ENCODE measurements at regions not wholly inside any gene's neighbourhood (a gene's known extent, or its start where the extent isn't known, plus 50 kb on each side); places are given as distances from the start of the nearest gene placed in this dataset.

DNA sequence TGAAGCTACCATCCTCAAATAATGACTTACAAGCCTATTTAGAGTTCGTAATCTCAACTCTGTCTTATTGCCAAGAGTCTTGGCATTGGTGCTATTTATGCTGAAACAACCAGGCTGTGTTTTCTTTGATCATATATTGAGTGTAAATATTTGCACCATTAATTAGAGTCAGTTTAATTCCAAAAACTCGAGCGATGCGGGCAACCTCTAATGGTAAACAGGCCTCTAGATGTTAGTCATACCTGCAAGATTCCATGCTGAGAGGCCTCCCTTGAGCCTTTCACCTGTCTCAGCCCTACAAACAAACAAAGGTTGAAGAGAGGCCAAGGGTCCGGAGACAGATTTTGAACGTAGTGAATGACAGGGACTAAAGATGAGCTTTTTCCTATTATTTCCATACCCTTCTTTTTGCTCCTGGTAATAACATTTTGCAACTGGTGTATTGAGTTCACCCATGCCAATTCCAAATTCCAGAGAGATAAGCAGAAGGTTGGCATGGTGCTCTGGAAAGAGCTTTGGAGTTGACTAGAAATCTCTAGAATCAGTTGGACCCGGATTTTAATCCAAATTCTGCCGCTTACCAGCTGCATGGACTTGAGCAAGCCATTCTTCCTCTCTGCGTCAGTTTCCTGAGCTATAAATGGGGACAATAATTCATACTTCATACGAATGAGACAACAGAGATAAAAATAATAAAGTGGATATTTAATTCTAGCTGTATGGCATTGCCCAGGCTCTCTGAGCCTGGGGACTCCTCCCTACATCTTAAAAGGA lies 99.1 kb upstream of the ANO1 start:
- no peak overlapping the region for H3K4me3 ChIP-seq (ENCODE audit: low read depth, poor library complexity, severe bottlenecking)
- TF ChIP-seq POLR2A (IDR thresholded peaks at IDR 0.05): no peak
- TF ChIP-seq, protein P1, sequence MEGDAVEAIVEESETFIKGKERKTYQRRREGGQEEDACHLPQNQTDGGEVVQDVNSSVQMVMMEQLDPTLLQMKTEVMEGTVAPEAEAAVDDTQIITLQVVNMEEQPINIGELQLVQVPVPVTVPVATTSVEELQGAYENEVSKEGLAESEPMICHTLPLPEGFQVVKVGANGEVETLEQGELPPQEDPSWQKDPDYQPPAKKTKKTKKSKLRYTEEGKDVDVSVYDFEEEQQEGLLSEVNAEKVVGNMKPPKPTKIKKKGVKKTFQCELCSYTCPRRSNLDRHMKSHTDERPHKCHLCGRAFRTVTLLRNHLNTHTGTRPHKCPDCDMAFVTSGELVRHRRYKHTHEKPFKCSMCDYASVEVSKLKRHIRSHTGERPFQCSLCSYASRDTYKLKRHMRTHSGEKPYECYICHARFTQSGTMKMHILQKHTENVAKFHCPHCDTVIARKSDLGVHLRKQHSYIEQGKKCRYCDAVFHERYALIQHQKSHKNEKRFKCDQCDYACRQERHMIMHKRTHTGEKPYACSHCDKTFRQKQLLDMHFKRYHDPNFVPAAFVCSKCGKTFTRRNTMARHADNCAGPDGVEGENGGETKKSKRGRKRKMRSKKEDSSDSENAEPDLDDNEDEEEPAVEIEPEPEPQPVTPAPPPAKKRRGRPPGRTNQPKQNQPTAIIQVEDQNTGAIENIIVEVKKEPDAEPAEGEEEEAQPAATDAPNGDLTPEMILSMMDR (IDR thresholded peaks at IDR 0.05): no peak
- 35 to 39% methylated on average over 10 of the region's 10 CpGs for WGBS, 2 donors
- no peak for DNase-seq (ENCODE audit: low spot score in 2 of 2)
- intact Hi-C loops (cut with DNase I; ENCODE audit: low total_unique reads): loop anchor here (10.0 kb wide), 1 partner anchor 1126 kb away; no protein-coding TSS in a partner anchor

DNA sequence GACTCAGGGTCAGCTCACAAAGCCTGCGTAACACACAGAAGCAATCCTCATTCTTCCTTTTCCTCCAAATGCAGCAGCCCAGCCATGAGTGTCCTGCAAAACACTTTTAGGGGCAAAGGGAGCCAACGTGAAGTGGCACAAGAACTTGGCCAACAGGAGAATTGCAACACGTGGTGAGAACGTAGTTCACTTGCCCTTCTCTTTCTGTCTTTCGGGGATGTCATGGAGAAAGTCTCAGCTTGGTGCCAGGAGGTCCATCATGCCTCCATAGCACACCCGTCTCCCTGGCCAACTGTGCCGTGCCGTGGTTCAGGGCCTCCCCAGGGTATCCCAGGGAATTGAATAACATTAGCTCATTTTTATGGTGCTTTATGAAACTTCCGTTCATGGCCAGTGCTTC lies 98.5 kb upstream of the ANO1 start:
- WGBS, 2 donors: 69 to 72% methylated on average over 9 of the region's 9 CpGs
- no peak for DNase-seq (ENCODE audit: low spot score in 2 of 2)
- intact Hi-C loops (cut with DNase I; ENCODE audit: low total_unique reads): loop anchor here (10.0 kb wide), 1 partner anchor 1125 kb away; no protein-coding TSS in a partner anchor
- TF ChIP-seq POLR2A (IDR thresholded peaks at IDR 0.05): no peak
- TF ChIP-seq, protein P1 (IDR thresholded peaks at IDR 0.05): no peak
- H3K4me3 ChIP-seq (ENCODE audit: low read depth, poor library complexity, severe bottlenecking): no peak overlapping the region

DNA sequence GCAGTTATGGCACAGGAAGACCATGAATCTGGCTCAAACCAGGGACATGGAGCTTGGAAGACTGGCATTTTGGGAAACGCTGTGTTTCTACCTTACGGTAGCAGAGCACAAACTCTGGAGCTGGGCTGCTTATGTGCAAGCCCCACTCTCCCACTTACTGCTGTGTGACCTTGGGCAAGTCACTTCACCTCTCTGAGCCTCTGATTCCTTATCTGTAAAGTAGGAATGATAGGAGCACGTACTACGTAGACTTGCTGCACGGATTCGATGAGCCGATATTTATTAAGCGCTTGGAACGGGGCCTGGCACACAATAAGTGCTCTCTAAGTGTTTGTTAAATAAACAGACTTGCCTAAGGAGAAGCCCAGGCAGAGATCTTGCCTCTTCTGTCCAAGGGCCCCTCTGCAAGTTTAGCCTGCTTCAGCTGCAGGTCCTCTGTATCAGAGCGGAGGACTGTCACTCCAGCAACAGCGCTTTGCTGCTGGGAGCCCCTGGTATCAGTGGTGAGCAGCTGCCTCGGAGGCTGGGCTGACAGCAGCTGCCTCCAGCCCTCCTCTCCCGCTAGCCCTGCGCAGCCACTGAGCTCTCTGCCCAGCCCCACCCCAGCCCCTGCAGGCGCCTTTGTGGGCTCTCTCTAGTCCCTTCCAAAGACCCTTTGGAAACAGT lies 96.9 kb upstream of the ANO1 start:
- no peak for DNase-seq (ENCODE audit: low spot score in 2 of 2)
- TF ChIP-seq, protein P1 (IDR thresholded peaks at IDR 0.05): no peak
- no peak for TF ChIP-seq POLR2A (IDR thresholded peaks at IDR 0.05)
- H3K4me3 ChIP-seq (ENCODE audit: low read depth, poor library complexity, severe bottlenecking): no peak overlapping the region
- intact Hi-C loops (cut with DNase I; ENCODE audit: low total_unique reads): no loop called here
- 77 to 87% methylated on average over 15 of the region's 15 CpGs for WGBS, 2 donors

DNA sequence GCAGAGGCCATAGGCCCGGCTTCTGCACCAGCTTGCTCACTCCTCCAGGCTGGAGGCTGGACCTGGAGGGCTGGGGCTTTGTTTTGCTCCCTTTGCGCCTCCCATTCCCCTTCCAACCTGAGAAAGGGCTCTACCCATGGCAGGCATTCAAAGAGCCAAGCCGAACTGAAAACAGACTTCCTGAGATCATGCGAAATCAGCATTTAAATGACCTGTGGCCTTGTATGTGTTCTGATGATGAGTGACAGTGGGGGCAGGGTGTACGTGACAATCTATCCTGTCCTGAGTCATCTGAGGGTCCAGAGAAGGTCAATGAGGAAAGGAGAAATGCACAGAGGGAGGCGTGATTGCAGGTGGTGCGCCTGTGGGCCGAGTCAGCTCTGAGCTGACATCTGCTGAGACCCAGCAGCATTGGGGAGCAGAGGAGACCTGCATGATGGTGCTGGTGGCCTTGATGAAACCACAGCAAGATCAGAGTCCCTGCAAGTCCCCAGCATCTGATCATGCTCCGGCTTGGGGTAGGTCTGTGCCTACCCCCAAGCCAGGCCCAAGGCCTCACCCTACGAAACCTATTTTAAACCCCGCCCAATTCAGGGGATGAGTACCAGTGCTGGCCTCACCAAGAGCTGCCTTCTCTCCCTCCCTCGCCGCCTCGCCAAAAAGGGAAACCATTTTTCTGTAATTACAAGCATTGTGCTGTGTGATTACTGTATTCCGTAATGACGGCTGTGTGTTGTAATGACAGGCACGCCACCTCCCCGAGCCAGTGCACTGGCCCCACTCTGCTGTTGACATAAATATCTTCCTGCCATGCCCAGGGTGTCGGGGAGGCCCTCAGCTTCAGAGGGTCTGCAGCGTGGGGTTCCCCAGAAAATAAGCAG lies 95.2 kb upstream of the ANO1 start:
- TF ChIP-seq, protein P1 (IDR thresholded peaks at IDR 0.05): no peak
- TF ChIP-seq POLR2A (IDR thresholded peaks at IDR 0.05): no peak
- no peak overlapping the region for H3K4me3 ChIP-seq (ENCODE audit: low read depth, poor library complexity, severe bottlenecking)
- 86 to 88% methylated on average over 20 of the region's 20 CpGs for WGBS, 2 donors
- intact Hi-C loops (cut with DNase I; ENCODE audit: low total_unique reads): no loop called here
- DNase-seq (ENCODE audit: low spot score in 2 of 2): no peak

DNA sequence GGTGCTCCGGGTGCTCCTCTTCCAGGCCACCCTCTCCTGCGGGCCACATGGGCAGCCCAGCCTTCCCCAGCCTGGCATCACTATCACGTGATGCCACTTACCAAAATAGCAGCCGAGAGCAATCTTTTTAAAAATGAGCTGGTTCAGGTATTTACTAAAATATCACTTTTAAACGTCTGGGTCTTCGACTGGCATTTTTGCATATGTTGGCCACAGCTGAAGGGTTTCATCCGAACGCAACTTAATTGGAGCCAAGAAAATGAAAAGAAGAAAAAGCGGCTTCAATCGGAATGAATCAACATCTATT lies 94.6 kb upstream of the ANO1 start:
- intact Hi-C loops (cut with DNase I; ENCODE audit: low total_unique reads): no loop called here
- TF ChIP-seq, protein P1 (IDR thresholded peaks at IDR 0.05): no peak
- TF ChIP-seq POLR2A (IDR thresholded peaks at IDR 0.05): no peak
- no peak overlapping the region for H3K4me3 ChIP-seq (ENCODE audit: low read depth, poor library complexity, severe bottlenecking)
- 80 to 81% methylated on average over 10 of the region's 10 CpGs for WGBS, 2 donors
- no peak for DNase-seq (ENCODE audit: low spot score in 2 of 2)
